ENCODE measurements at regions not wholly inside any gene's neighbourhood (a gene's known extent, or its start where the extent isn't known, plus 50 kb on each side); places are given as distances from the start of the nearest gene placed in this dataset.

DNA sequence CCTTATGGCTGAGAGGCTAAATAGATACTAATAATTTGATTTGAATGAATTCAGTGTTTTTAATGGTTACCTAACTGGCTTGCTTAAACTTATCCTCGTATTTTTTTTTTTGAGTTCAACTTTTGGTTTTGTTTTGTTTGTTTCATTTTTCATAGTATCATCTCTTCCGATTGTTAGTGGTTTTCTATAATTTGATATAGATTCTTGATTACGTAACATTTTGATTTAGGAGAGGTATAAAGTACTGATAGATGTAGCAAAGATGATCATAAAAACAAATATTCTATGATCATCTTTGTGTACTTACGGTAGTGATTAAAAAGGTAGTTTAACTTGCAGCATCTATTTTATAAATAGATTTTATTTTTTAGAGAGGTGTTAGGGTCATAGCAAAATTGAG is 93.0 kb downstream of the ALX1 start:
- TF ChIP-seq, protein P1, sequence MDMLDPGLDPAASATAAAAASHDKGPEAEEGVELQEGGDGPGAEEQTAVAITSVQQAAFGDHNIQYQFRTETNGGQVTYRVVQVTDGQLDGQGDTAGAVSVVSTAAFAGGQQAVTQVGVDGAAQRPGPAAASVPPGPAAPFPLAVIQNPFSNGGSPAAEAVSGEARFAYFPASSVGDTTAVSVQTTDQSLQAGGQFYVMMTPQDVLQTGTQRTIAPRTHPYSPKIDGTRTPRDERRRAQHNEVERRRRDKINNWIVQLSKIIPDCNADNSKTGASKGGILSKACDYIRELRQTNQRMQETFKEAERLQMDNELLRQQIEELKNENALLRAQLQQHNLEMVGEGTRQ (IDR thresholded peaks at IDR 0.05; ENCODE audit: low read length): no peak
- no peak for TF ChIP-seq POLR2A (IDR thresholded peaks at IDR 0.05; ENCODE audit: control extremely low read depth in 1 of 2, low read depth in 2 of 2, low read length in 2 of 2)
- no peak for TF ChIP-seq NRF1 (IDR thresholded peaks at IDR 0.05; ENCODE audit: low read depth, low read length)
- no peak for TF ChIP-seq SIN3A (conservative IDR thresholded peaks at IDR 0.05 in 1 of 2, IDR thresholded peaks at IDR 0.05 in 1 of 2; ENCODE audit: low read depth in 1 of 2, low read length in 2 of 2)
- TF ChIP-seq, protein P2, sequence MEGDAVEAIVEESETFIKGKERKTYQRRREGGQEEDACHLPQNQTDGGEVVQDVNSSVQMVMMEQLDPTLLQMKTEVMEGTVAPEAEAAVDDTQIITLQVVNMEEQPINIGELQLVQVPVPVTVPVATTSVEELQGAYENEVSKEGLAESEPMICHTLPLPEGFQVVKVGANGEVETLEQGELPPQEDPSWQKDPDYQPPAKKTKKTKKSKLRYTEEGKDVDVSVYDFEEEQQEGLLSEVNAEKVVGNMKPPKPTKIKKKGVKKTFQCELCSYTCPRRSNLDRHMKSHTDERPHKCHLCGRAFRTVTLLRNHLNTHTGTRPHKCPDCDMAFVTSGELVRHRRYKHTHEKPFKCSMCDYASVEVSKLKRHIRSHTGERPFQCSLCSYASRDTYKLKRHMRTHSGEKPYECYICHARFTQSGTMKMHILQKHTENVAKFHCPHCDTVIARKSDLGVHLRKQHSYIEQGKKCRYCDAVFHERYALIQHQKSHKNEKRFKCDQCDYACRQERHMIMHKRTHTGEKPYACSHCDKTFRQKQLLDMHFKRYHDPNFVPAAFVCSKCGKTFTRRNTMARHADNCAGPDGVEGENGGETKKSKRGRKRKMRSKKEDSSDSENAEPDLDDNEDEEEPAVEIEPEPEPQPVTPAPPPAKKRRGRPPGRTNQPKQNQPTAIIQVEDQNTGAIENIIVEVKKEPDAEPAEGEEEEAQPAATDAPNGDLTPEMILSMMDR (IDR thresholded peaks at IDR 0.05; ENCODE audit: control extremely low read depth in 1 of 3, insufficient read depth in 1 of 3, low read depth in 1 of 3, low read length in 3 of 3): no peak
- no peak for TF ChIP-seq YY1 (IDR thresholded peaks at IDR 0.05; ENCODE audit: low read depth, low read length)
